SH-SY5Y (cell line): ENCODE measurements at regions not wholly inside any gene's neighbourhood (a gene's known extent, or its start where the extent isn't known, plus 50 kb on each side); places are given as distances from the start of the nearest gene placed in this dataset.

Source experiments
- GATA2 ChIP-seq: IDR thresholded peaks from 2 replicates; pipeline ENCODE4 v1.6.1; 2011; ENCODE audit warnings: mild to moderate bottlenecking, low read depth, low read length
- GATA3 ChIP-seq: IDR thresholded peaks from 2 replicates; pipeline ENCODE4 v1.6.1; 2011; ENCODE audit warnings: low read depth, mild to moderate bottlenecking, low read length, moderate library complexity

DNA sequence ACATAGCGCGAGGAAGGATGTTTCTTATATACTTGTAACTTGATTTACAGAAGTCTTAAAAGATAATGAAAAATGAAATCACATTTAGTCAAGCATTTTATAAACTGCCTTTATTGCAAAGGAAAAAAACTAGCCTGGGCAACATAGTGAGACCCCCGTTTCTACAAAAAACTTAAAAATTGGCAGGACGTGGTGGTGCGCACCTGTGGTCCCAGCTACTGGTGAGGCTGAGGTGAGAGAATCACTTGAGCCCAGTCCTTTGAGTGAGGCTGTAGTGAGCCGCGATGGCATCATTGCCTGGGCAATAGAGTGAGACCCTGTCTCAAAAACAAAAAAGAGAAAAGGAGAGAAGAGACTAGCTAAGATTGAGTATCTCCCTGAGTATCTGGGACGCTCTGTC is 145.2 kb upstream of the CIBAR2 start:
- no peak for TF ChIP-seq GATA2
- TF ChIP-seq GATA3 = no peak
